Colonic mucosa (tissue), 4 donors: ENCODE measurements at regions not wholly inside any gene's neighbourhood (a gene's known extent, or its start where the extent isn't known, plus 50 kb on each side); places are given as distances from the start of the nearest gene placed in this dataset.

ENCODE experiments used
- DNase-seq: peaks from one replicate; pipeline ENCODE4 v3.0.0-alpha.2; 2020
- H3K27ac ChIP-seq: fragments of 200-600 bp; one replicate; pipeline ENCODE4 v1.8.0; 2021
- H3K27me3 ChIP-seq: fragments of 200-600 bp; one replicate; pipeline ENCODE4 v1.8.0; 2021
- H3K36me3 ChIP-seq: fragments of 200-600 bp; one replicate; pipeline ENCODE4 v1.8.0; 2021
- H3K4me1 ChIP-seq: fragments of 200-600 bp; one replicate; pipeline ENCODE4 v1.8.0; 2021; ENCODE audit warnings: mild to moderate bottlenecking
- H3K4me3 ChIP-seq: fragments of 200-600 bp; one replicate; pipeline ENCODE4 v1.8.0; 2021
- H3K9ac ChIP-seq, 2 donors: one replicate each; pipeline ENCODE4 v1.7.0; 2013; ENCODE audit warnings: control low read depth in 2 of 2, low read depth in 2 of 2, low read length in 2 of 2
- H3K9me3 ChIP-seq: fragments of 200-600 bp; one replicate; pipeline ENCODE4 v1.8.0; 2021
- intact Hi-C: fragments of 100-400 bp; cut with DNase I; formaldehyde crosslinking; loops from one replicate; pipeline ENCODE4 v1.14.1; 2022
- TF ChIP-seq, protein P1 (sequence below): fragments of 200-600 bp; IDR thresholded peaks from one replicate; pipeline ENCODE4 v1.8.0; 2022; ENCODE audit warnings: antibody characterized with exemption, mild to moderate bottlenecking
- donor health status: healthy.
- donor health status: DM: no; HTN: no; CAD: no.
- donor health status: DM: no; HTN: no; CAD: no.

DNA sequence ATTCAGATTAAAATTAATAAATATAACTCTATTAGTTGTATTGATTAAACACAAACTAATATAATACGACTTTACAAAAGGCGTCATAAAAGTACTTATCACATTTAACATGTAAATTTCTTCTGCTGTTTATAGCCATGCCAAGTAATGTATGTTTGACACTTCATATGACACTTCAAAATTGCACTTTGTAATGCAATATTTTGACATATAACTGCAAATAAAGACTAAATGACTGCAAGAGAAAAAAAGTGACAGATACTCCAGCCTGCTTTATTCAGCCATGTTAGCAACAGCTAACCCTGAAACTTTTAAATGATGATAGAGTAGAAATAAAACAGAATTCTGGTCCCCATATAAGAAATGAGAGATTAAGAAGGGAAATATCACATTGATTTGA is 1238.0 kb downstream of the MRPL39 start:
- intact Hi-C loops = no loop called here
- TF ChIP-seq, protein P1, sequence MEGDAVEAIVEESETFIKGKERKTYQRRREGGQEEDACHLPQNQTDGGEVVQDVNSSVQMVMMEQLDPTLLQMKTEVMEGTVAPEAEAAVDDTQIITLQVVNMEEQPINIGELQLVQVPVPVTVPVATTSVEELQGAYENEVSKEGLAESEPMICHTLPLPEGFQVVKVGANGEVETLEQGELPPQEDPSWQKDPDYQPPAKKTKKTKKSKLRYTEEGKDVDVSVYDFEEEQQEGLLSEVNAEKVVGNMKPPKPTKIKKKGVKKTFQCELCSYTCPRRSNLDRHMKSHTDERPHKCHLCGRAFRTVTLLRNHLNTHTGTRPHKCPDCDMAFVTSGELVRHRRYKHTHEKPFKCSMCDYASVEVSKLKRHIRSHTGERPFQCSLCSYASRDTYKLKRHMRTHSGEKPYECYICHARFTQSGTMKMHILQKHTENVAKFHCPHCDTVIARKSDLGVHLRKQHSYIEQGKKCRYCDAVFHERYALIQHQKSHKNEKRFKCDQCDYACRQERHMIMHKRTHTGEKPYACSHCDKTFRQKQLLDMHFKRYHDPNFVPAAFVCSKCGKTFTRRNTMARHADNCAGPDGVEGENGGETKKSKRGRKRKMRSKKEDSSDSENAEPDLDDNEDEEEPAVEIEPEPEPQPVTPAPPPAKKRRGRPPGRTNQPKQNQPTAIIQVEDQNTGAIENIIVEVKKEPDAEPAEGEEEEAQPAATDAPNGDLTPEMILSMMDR = no peak
- no peak for DNase-seq

DNA sequence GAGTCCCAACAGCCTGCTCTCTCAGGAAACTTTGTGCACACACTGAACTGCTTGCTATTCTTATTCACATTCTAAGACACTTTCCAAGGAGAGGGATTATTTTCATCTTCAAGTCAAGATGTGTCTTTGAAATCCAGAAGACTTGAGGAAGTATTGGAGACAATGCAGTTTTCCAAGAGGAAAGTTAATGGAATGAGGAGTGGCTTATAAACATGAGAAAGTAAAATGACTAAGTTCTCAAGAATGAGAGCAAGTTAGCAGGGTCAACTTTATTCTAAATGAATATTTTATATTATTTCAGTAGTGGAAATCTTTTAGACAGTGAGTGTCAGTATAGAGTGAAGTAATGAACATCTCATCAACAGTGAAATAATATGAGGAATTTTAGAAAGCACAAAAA is 1239.3 kb downstream of the MRPL39 start:
- Histone ChIP-seq H3K9me3 (no peaks in the 10 kb centered on the region), H3K36me3 (no peaks in the 10 kb centered on the region), H3K4me1 (no peaks in the 10 kb centered on the region), H3K4me3 (no peak overlapping the region), H3K27ac (no peak overlapping the region), H3K9ac (no peak overlapping the region), H3K27me3 (no peaks in the 10 kb centered on the region)
- TF ChIP-seq, protein P1 = no peak
- intact Hi-C loops = no loop called here
- DNase-seq = no peak

More for the DNA sequence above, 1238.0 kb downstream of the MRPL39 start:
- no peak overlapping the region for H3K4me3 ChIP-seq
- no peaks in the 10 kb centered on the region for H3K4me1 ChIP-seq
- H3K27me3 ChIP-seq = no peaks in the 10 kb centered on the region
- H3K9ac ChIP-seq = no peak overlapping the region
- no peaks in the 10 kb centered on the region for H3K36me3 ChIP-seq
- no peak overlapping the region for H3K27ac ChIP-seq
- no peaks in the 10 kb centered on the region for H3K9me3 ChIP-seq

DNA sequence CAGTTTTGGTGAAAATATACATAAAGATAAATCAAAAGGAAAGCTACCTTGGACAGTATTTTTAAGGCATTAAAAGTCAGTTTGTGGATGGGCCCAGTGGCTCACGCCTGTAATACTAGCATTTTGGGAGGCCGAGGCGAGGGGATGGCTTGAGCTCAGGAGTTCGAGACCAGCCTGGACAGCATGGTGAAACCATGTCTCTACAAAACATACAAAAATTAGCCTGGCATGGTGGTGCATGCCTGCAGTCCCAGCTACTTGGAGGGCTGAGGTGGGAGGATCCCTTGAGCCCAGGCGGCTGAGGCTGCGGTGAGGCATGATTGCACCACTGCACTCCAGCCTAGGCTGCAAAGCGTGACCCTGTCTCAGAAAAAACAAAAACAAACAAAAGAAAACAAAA is 1253.8 kb downstream of the MRPL39 start:
- TF ChIP-seq, protein P1 = no peak
- Histone ChIP-seq H3K4me1 (no peaks in the 10 kb centered on the region), H3K36me3 (no peaks in the 10 kb centered on the region), H3K27me3 (no peaks in the 10 kb centered on the region), H3K9ac (no peak overlapping the region), H3K27ac (no peak overlapping the region), H3K4me3 (no peak overlapping the region), H3K9me3 (no peaks in the 10 kb centered on the region)
- intact Hi-C loops = no loop called here
- no peak for DNase-seq

DNA sequence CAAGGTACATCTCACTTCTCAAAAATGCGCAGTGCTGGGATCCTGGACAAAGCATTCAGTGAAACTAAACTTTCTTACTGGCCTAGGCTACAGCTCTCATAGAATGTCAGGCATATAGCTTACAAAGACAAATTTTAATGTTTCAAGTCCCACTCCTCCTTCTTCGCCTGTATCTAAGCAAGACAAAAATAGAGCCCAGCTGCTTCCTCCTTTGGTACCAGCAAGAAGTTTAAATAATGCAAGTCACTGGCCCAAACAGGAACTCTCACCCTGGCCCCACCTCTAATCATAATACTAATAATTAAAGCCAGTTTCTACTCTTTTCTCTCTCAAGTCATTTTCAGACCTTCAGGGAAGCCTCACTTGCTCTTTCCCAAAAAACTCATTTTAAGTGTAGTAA is 1267.9 kb downstream of the MRPL39 start:
- Histone ChIP-seq H3K9ac (no peak overlapping the region), H3K9me3 (no peaks in the 10 kb centered on the region), H3K4me3 (no peak overlapping the region), H3K36me3 (no peaks in the 10 kb centered on the region), H3K27ac (no peak overlapping the region), H3K4me1 (no peaks in the 10 kb centered on the region), H3K27me3 (no peaks in the 10 kb centered on the region)
- intact Hi-C loops = no loop called here
- TF ChIP-seq, protein P1 = no peak
- DNase-seq = no peak

DNA sequence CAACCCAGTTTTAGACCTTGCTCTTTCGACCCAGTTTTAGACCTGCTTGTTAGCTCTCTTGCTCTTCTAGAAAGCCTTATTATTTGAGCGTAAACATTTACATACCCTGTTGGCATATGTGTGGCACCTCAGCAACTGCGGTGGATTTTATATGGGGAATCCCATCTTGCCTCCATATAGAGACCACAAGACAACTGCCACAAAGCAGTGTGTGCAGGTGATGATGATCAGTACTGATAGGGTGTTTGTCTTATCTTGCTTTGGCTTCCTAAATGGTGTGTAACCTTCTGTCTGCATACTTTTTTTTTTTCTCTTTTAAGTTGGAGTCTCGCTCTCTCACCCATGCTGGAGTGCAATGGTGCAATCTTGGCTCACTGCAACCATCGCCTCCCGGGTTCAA is 1270.8 kb downstream of the MRPL39 start:
- no peaks in the 10 kb centered on the region for H3K9me3 ChIP-seq
- TF ChIP-seq, protein P1 = no peak
- H3K27ac ChIP-seq = no peak overlapping the region
- no peaks in the 10 kb centered on the region for H3K4me1 ChIP-seq
- no peak overlapping the region for H3K4me3 ChIP-seq
- H3K36me3 ChIP-seq = no peaks in the 10 kb centered on the region
- no peaks in the 10 kb centered on the region for H3K27me3 ChIP-seq
- H3K9ac ChIP-seq = no peak overlapping the region
- intact Hi-C loops = no loop called here
- no peak for DNase-seq

DNA sequence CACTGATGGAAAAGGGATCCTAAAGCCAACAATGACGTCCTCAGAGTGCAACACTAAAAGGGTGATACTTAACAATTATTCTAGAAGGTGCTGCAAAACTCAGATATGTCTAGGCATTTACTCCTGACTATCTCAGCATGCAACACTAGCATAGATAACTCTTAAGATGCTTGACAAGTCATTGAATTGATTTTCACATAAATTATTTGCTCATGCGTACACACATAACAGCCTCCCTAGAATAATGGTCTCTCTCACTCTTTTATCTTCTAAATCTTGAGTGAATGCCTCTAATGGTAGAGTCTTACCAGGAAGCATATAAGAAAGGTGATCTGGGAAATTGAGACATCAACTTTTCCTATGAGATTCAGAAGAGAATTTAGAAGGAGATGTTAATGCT is 1283.7 kb downstream of the MRPL39 start:
- Histone ChIP-seq H3K9ac (no peak overlapping the region), H3K4me1 (no peaks in the 10 kb centered on the region), H3K36me3 (no peaks in the 10 kb centered on the region), H3K27me3 (no peaks in the 10 kb centered on the region), H3K27ac (no peak overlapping the region), H3K4me3 (no peak overlapping the region), H3K9me3 (no peaks in the 10 kb centered on the region)
- DNase-seq = no peak
- TF ChIP-seq, protein P1 = no peak
- intact Hi-C loops = no loop called here
